ENCODE measurements at regions not wholly inside any gene's neighbourhood (a gene's known extent, or its start where the extent isn't known, plus 50 kb on each side); places are given as distances from the start of the nearest gene placed in this dataset.

DNA sequence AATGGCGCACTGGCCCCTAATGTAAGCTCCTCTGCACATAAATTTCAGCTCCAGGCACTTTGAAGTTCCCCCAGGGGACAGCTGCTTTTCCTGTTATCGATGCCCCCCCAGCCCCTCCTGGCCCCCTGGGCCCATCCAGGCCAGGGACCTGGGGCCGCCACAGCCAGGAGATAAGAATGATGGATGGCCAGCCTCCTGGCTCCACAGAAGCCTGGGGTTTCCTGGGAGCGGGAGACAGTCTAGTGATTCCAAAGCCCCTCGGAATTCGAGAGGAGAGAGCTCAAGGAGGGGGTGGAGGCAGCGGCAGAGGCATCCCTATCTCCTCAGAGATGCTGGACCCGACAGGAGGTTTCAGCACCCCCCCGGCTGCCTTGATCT lies 98.4 kb upstream of the HAND1 start:
- DNase-seq (ENCODE audit: insufficient read length) (no peak), FAIRE-seq (no peak)
- TF ChIP-seq POLR2A (IDR thresholded peaks at IDR 0.05; ENCODE audit: low read depth, low read length): no peak

DNA sequence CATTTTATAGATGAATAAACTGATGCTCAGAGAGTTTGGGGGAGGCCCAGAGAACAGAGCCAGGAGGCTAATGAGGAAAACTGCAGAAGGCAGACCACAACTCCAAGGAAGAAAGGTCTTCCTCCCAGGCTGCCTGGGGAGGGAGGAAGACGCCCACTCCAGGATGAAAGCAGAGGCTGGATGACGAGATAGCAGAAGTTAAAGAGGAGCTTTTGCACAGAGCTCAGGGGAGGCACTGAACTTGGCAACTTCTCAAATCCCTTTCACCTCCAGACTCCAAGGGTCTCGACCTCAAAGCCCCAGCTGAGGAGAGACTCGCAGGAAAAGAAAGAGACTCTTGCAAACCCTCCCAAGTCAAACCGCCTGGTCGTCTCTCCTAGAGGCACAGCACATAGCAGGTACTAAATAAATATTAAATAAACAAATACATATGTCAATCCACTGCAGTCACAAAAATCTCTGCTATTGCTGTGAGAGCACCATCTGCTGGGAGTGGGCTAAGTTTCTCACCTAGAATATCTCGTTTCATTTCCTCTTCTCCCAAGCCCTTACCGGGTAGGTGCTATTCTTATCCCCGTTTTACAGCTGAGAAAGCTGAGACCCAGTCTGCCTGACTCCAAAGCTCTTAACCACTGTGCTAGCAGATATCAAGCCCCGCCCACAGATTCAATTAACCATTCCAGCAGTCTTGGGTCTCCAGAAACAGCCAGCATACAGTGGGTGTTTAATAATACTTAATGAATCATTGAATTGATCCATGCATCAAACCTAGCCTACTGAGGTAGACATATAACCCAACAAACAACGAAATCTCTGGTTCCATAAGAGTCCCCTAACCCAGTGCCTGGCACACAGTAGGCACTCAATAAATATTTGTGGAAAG lies 97.8 kb upstream of the HAND1 start:
- DNase-seq (ENCODE audit: insufficient read length) (peak; percentile 34), FAIRE-seq (peak; percentile 72)
- TF ChIP-seq POLR2A (IDR thresholded peaks at IDR 0.05; ENCODE audit: low read depth, low read length) (no peak), POLR2AphosphoS5 (IDR thresholded peaks at IDR 0.05; ENCODE audit: low read depth, low read length) (no peak), TAF1 (IDR thresholded peaks at IDR 0.05; ENCODE audit: borderline replicate concordance, low read depth, low read length) (no peak)

DNA sequence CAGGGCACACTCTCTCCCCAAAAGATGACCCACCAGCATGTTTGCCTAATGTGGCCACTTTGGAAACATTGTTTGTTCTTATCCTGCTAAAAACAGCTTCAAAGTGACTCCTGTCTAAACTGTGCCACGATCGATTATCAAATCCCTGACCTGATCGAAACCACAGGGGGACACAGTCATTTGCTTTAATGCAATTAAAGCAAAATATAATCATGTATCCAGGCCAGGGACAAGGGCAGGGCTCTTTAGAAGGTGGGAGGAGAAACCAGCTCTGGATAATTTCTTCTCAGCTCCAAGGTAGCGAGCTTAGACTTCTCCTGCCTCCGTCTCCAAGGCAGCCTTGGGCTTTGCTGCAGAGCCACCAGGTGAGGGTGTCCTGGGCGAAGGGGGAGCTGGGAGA lies 95.0 kb upstream of the HAND1 start:
- DNase-seq (ENCODE audit: insufficient read length): no peak
- no peak for FAIRE-seq
- TF ChIP-seq POLR2A (IDR thresholded peaks at IDR 0.05; ENCODE audit: low read depth, low read length): no peak
- no peak for TF ChIP-seq TAF1 (IDR thresholded peaks at IDR 0.05; ENCODE audit: borderline replicate concordance, low read depth, low read length)
- TF ChIP-seq POLR2AphosphoS5 (IDR thresholded peaks at IDR 0.05; ENCODE audit: low read depth, low read length): no peak

DNA sequence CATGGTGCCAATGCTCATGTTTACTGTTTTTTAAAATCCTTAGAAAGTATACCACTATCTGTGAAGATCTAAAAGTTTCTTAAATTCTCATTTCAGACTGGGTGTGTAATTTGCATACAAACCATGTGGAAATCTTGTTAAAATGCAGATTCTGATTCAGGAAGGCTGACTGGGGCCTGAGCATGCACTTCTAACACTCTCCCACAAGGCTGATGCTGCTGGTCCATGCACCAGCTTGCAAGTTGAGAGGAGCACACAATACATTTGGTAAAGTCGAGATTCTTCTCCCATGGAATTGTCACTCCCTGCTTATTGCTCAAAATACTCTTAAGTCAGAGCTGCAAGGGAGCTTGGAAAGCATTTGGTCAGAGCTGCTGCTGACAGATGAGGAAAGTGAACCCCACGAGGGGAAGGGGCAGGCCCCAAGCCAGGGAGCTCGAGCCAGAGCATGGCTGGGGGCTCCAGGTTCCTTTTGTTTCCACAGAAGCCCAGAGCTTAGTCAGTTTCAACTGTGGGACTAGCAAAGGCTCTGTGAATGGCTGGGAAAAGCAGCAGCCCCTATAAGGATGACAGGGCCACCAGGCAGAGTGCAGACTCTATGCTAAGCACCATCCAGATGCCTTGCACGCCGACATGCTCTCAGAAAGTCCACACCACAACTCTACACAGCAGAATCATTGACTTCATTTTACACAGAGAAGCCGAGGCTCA lies 93.5 kb upstream of the HAND1 start:
- no peak for DNase-seq (ENCODE audit: insufficient read length)
- no peak for TF ChIP-seq POLR2AphosphoS5 (IDR thresholded peaks at IDR 0.05; ENCODE audit: low read depth, low read length)
- FAIRE-seq: no peak

DNA sequence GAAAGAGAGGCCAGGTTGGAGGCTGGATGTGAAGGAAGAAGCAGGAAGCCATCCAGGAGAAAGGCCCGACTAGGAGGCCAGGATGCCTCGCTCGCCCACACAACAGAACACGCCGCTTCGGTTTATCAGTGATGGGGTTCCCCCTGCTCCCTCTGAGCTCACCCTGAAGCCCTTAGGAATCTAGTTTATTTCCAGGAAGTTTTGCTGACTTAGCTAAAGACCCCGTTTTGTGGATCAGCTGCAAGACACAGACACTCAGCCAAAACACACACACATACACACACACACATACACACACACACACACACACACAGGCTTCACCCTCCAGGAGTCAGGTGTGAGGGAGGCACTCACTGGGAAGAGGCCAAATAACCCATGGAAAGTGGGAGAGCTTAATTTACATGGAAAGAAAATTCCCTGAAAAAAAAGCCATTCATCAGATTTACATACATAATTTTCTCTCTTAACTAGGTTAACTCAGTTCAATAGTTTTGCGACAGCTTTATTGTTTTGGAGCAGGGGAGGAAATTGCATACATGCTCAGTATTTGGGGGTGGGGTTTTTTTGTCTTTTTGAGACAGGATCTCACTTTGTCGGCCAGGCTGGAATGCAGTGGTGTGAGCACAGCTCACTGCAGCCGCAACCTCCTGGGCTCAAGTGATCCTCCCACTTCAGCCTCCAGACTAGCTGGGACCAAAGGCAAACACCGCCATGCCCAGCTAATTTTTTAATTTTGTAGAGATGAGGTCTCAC lies 92.7 kb upstream of the HAND1 start:
- DNase-seq (ENCODE audit: insufficient read length) (no peak), FAIRE-seq (no peak)
- TF ChIP-seq POLR2AphosphoS5 (IDR thresholded peaks at IDR 0.05; ENCODE audit: low read depth, low read length) (no peak), TAF1 (IDR thresholded peaks at IDR 0.05; ENCODE audit: borderline replicate concordance, low read depth, low read length) (no peak), POLR2A (IDR thresholded peaks at IDR 0.05; ENCODE audit: low read depth, low read length) (no peak)

DNA sequence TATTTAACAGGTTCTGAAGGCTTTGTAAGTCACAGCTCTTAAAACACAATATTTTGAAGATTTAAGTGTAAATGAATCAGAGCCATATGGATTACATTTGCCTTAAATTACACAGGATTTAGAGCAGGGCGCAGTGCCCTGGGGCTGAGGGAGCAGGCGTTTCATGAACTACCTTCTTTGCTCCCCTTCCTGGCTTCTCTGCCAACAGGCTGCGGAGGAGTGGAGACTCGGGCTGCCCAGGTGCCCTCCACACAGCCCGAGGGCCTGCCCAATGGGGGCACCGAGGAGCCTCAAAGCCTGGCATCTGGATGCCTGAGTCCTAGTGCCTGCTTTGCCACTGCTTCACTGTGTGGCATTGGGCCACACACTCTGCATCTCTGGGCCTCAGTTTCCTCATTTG lies 90.6 kb upstream of the HAND1 start:
- TF ChIP-seq POLR2A (IDR thresholded peaks at IDR 0.05; ENCODE audit: low read depth, low read length) (no peak), POLR2AphosphoS5 (IDR thresholded peaks at IDR 0.05; ENCODE audit: low read depth, low read length) (no peak), TAF1 (IDR thresholded peaks at IDR 0.05; ENCODE audit: borderline replicate concordance, low read depth, low read length) (no peak)
- FAIRE-seq: no peak
- DNase-seq (ENCODE audit: insufficient read length): no peak

DNA sequence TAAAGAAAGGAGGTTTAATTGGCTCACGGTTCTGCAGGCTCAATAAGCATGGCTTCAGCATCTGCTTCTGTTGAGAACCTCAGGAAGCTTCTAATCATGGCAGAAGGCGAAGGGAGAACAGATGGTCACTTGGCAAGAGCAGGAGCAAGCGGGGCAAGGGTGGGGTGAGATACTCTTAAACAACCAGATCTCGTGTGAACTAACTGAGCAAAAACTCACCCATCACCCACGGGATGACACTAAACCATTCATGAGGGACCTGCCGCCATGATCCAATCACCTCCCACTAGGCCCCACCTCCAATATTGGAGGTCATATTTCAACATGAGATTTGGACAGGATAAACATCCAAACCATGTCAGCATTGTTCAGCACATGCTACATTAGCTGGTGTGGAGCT lies 89.1 kb upstream of the HAND1 start:
- FAIRE-seq (no peak), DNase-seq (ENCODE audit: insufficient read length) (no peak)
- TF ChIP-seq POLR2AphosphoS5 (IDR thresholded peaks at IDR 0.05; ENCODE audit: low read depth, low read length): no peak
- no peak for TF ChIP-seq POLR2A (IDR thresholded peaks at IDR 0.05; ENCODE audit: low read depth, low read length)
- TF ChIP-seq TAF1 (IDR thresholded peaks at IDR 0.05; ENCODE audit: borderline replicate concordance, low read depth, low read length): no peak

DNA sequence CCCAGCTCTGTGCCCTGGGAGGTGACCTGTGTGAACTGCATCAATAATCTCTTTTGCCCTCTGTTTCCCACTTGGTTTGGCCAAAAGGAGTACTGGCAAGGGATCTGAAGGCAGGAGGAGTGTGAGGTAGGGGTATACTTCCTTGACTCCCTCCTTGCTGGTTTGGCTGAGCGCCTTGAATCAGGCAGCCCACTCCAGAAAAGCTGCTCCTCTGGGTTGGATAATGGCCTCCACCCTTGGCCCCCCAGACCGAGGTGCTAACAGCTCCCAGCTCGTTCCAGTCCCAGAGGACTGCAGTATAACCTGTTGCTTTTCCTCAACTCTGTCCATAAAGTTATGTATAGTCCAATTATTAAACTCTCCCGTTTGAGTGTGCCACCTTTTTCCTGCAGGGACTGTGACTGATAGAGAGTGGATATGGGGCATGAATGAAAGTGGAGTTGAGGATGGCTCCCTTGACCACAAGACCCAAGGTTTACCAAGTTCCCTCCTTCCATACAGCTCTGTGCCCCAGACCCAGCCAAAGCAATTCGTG lies 88.2 kb upstream of the HAND1 start:
- TF ChIP-seq POLR2A (IDR thresholded peaks at IDR 0.05; ENCODE audit: low read depth, low read length) (no peak), TAF1 (IDR thresholded peaks at IDR 0.05; ENCODE audit: borderline replicate concordance, low read depth, low read length) (no peak), POLR2AphosphoS5 (IDR thresholded peaks at IDR 0.05; ENCODE audit: low read depth, low read length) (no peak)
- DNase-seq (ENCODE audit: insufficient read length) (no peak), FAIRE-seq (no peak)

DNA sequence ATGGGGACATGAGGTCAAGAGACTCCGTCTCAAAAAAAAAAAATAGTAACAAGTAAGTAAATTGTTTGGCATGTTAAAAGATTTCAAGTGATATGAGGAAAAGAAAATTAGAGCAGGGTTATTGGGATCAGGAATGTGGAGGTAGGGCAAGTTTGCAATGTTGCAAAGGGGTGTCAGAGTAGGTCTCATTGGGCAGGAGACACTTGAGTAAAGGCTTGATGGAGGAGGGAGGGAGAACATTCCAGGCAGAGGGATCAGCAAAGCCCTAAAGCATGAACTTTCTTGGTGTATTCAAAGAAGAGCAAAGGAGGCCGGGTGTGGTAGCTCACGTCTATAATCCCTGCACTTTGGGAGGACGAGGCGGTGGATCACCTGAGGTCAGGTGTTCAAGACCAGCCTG lies 87.1 kb upstream of the HAND1 start:
- no peak for TF ChIP-seq POLR2A (IDR thresholded peaks at IDR 0.05; ENCODE audit: low read depth, low read length)
- no peak for TF ChIP-seq TAF1 (IDR thresholded peaks at IDR 0.05; ENCODE audit: borderline replicate concordance, low read depth, low read length)
- no peak for TF ChIP-seq POLR2AphosphoS5 (IDR thresholded peaks at IDR 0.05; ENCODE audit: low read depth, low read length)
- no peak for DNase-seq (ENCODE audit: insufficient read length)
- FAIRE-seq: no peak

DNA sequence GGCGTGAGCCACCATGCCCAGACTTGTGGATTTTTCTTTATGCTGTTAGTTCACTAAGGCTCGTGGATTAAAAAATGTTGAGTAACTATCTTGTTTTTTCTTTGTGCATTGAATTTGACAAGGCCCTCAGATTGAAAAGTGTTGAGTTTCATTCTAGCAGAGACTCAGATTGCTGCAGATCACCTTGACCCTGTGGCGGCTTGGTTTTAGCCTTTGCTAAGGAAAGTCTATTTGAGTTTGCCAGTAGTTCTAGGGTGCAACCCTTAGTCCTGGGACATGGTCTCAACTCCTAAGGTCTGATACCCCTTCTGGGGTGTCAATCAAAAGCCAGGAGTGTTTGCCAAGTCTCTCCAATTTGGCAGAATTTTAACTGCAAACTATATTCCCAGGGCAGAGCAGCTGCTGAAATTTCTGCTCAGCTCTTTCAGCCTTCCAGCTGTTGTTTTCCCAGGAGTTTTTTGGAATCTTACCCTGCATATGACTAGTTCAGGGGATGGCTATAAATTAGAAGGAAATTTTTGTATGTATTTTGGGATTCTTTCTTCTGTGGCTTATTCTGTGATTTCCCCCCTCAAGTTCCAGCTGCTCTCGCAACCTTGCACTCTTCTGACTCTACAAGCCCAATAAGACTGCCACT lies 84.3 kb upstream of the HAND1 start:
- FAIRE-seq: no peak
- TF ChIP-seq POLR2AphosphoS5 (IDR thresholded peaks at IDR 0.05; ENCODE audit: low read depth, low read length) (no peak), TAF1 (IDR thresholded peaks at IDR 0.05; ENCODE audit: borderline replicate concordance, low read depth, low read length) (no peak), POLR2A (IDR thresholded peaks at IDR 0.05; ENCODE audit: low read depth, low read length) (no peak)
- DNase-seq (ENCODE audit: insufficient read length): no peak

All from GM12892 (cell line).